ENCODE measurements at regions not wholly inside any gene's neighbourhood (a gene's known extent, or its start where the extent isn't known, plus 50 kb on each side); places are given as distances from the start of the nearest gene placed in this dataset.
A peak's percentile ranks its signal among the peaks of the same experiment; 100 is the strongest.

GRCh38 chr10:114708084-114708483 is 50.0 kb upstream of the ABLIM1 start:
- Histone ChIP-seq H3K9ac (ENCODE audit: low read depth in 1 of 3, low read length in 3 of 3) (no peak overlapping the region), H3K36me3 (ENCODE audit: control insufficient read depth in 3 of 3, insufficient read depth in 3 of 3, low read length in 3 of 3) (no peaks in the 10 kb centered on the region), H3K27ac (ENCODE audit: low read depth, low read length) (no peak overlapping the region), H3K4me1 (ENCODE audit: control insufficient read depth in 3 of 3, insufficient read depth in 3 of 3, low read length in 3 of 3) (no peaks in the 10 kb centered on the region), H3K9me3 (ENCODE audit: control insufficient read depth in 3 of 3, low read length in 3 of 3) (no peaks in the 10 kb centered on the region), H3K27me3 (ENCODE audit: control insufficient read depth in 3 of 3, insufficient read depth in 3 of 3, low read length in 3 of 3) (no peaks in the 10 kb centered on the region), H3K4me3 (ENCODE audit: low read length in 3 of 3) (no peak overlapping the region)

GRCh38 chr10:114708717-114709335 is 50.8 kb upstream of the ABLIM1 start:
- no peak overlapping the region for H3K9ac ChIP-seq (ENCODE audit: low read depth in 1 of 3, low read length in 3 of 3)
- H3K36me3 ChIP-seq (ENCODE audit: control insufficient read depth in 3 of 3, insufficient read depth in 3 of 3, low read length in 3 of 3): no peaks in the 10 kb centered on the region
- H3K9me3 ChIP-seq (ENCODE audit: control insufficient read depth in 3 of 3, low read length in 3 of 3): no peaks in the 10 kb centered on the region
- peaks cover 0 to 2% (median 2%) of the 10 kb centered on the region in 3 donors for H3K4me1 ChIP-seq (ENCODE audit: control insufficient read depth in 3 of 3, insufficient read depth in 3 of 3, low read length in 3 of 3)
- no peaks in the 10 kb centered on the region for H3K27me3 ChIP-seq (ENCODE audit: control insufficient read depth in 3 of 3, insufficient read depth in 3 of 3, low read length in 3 of 3)
- H3K4me3 ChIP-seq (ENCODE audit: low read length in 3 of 3): no peak overlapping the region
- no peak overlapping the region for H3K27ac ChIP-seq (ENCODE audit: low read depth, low read length)

GRCh38 chr10:114709984-114710383 is 51.9 kb upstream of the ABLIM1 start:
- peaks cover 2 to 11% (median 6%) of the 10 kb centered on the region in 3 donors for H3K4me1 ChIP-seq (ENCODE audit: control insufficient read depth in 3 of 3, insufficient read depth in 3 of 3, low read length in 3 of 3)
- no peak overlapping the region for H3K9ac ChIP-seq (ENCODE audit: low read depth in 1 of 3, low read length in 3 of 3)
- no peaks in the 10 kb centered on the region for H3K9me3 ChIP-seq (ENCODE audit: control insufficient read depth in 3 of 3, low read length in 3 of 3)
- H3K36me3 ChIP-seq (ENCODE audit: control insufficient read depth in 3 of 3, insufficient read depth in 3 of 3, low read length in 3 of 3): no peaks in the 10 kb centered on the region
- H3K4me3 ChIP-seq (ENCODE audit: low read length in 3 of 3): no peak overlapping the region
- H3K27ac ChIP-seq (ENCODE audit: low read depth, low read length): no peak overlapping the region
- H3K27me3 ChIP-seq (ENCODE audit: control insufficient read depth in 3 of 3, insufficient read depth in 3 of 3, low read length in 3 of 3): no peaks in the 10 kb centered on the region

GRCh38 chr10:114711176-114711868 is 53.2 kb upstream of the ABLIM1 start:
- H3K27ac ChIP-seq (ENCODE audit: low read depth, low read length): no peak overlapping the region
- no peaks in the 10 kb centered on the region for H3K27me3 ChIP-seq (ENCODE audit: control insufficient read depth in 3 of 3, insufficient read depth in 3 of 3, low read length in 3 of 3)
- no peak overlapping the region for H3K4me3 ChIP-seq (ENCODE audit: low read length in 3 of 3)
- peaks cover 9 to 16% (median 13%) of the 10 kb centered on the region in 3 donors for H3K4me1 ChIP-seq (ENCODE audit: control insufficient read depth in 3 of 3, insufficient read depth in 3 of 3, low read length in 3 of 3)
- H3K9ac ChIP-seq (ENCODE audit: low read depth in 1 of 3, low read length in 3 of 3): no peak overlapping the region
- no peaks in the 10 kb centered on the region for H3K9me3 ChIP-seq (ENCODE audit: control insufficient read depth in 3 of 3, low read length in 3 of 3)
- no peaks in the 10 kb centered on the region for H3K36me3 ChIP-seq (ENCODE audit: control insufficient read depth in 3 of 3, insufficient read depth in 3 of 3, low read length in 3 of 3)

GRCh38 chr10:114711869-114712250 is 53.8 kb upstream of the ABLIM1 start:
- no peak overlapping the region for H3K27ac ChIP-seq (ENCODE audit: low read depth, low read length)
- peaks cover 9 to 17% (median 13%) of the 10 kb centered on the region in 3 donors for H3K4me1 ChIP-seq (ENCODE audit: control insufficient read depth in 3 of 3, insufficient read depth in 3 of 3, low read length in 3 of 3)
- no peaks in the 10 kb centered on the region for H3K36me3 ChIP-seq (ENCODE audit: control insufficient read depth in 3 of 3, insufficient read depth in 3 of 3, low read length in 3 of 3)

GRCh38 chr10:114713525-114714090 is 55.5 kb upstream of the ABLIM1 start:
- Histone ChIP-seq H3K36me3 (ENCODE audit: control insufficient read depth in 3 of 3, insufficient read depth in 3 of 3, low read length in 3 of 3) (no peaks in the 10 kb centered on the region), H3K4me1 (ENCODE audit: control insufficient read depth in 3 of 3, insufficient read depth in 3 of 3, low read length in 3 of 3) (peaks cover 9 to 18% (median 13%) of the 10 kb centered on the region in 3 donors), H3K27me3 (ENCODE audit: control insufficient read depth in 3 of 3, insufficient read depth in 3 of 3, low read length in 3 of 3) (no peaks in the 10 kb centered on the region), H3K9me3 (ENCODE audit: control insufficient read depth in 3 of 3, low read length in 3 of 3) (no peaks in the 10 kb centered on the region), H3K9ac (ENCODE audit: low read depth in 1 of 3, low read length in 3 of 3) (peak overlapping the region in 1 of 3 donors; percentile 16), H3K27ac (ENCODE audit: low read depth, low read length) (peak overlapping the region; percentile 66), H3K4me3 (ENCODE audit: low read length in 3 of 3) (no peak overlapping the region)

More at GRCh38 chr10:114711869-114712250, 53.8 kb upstream of the ABLIM1 start:
- no peak overlapping the region for H3K9ac ChIP-seq (ENCODE audit: low read depth in 1 of 3, low read length in 3 of 3)
- no peaks in the 10 kb centered on the region for H3K27me3 ChIP-seq (ENCODE audit: control insufficient read depth in 3 of 3, insufficient read depth in 3 of 3, low read length in 3 of 3)
- no peaks in the 10 kb centered on the region for H3K9me3 ChIP-seq (ENCODE audit: control insufficient read depth in 3 of 3, low read length in 3 of 3)
- H3K4me3 ChIP-seq (ENCODE audit: low read length in 3 of 3): no peak overlapping the region

- H3K9me3 ChIP-seq (ENCODE audit: control insufficient read depth in 3 of 3, low read length in 3 of 3): no peaks in the 10 kb centered on the region
- H3K4me1 ChIP-seq (ENCODE audit: control insufficient read depth in 3 of 3, insufficient read depth in 3 of 3, low read length in 3 of 3): peaks cover 9 to 19% (median 13%) of the 10 kb centered on the region in 3 donors
- H3K27me3 ChIP-seq (ENCODE audit: control insufficient read depth in 3 of 3, insufficient read depth in 3 of 3, low read length in 3 of 3): no peaks in the 10 kb centered on the region
- H3K36me3 ChIP-seq (ENCODE audit: control insufficient read depth in 3 of 3, insufficient read depth in 3 of 3, low read length in 3 of 3): no peaks in the 10 kb centered on the region
- H3K9ac ChIP-seq (ENCODE audit: low read depth in 1 of 3, low read length in 3 of 3): peak overlapping the region in 2 of 3 donors; percentile 50 to 52
- peak overlapping the region; percentile 66 for H3K27ac ChIP-seq (ENCODE audit: low read depth, low read length)
- H3K4me3 ChIP-seq (ENCODE audit: low read length in 3 of 3): peak overlapping the region in 1 of 3 donors; percentile 13
Observed at GRCh38 chr10:114714281-114714741, 56.2 kb upstream of the ABLIM1 start.

GRCh38 chr10:114715171-114715670 is 57.1 kb upstream of the ABLIM1 start:
- Histone ChIP-seq H3K9me3 (ENCODE audit: control insufficient read depth in 3 of 3, low read length in 3 of 3) (no peaks in the 10 kb centered on the region), H3K27ac (ENCODE audit: low read depth, low read length) (peak overlapping the region; percentile 60), H3K27me3 (ENCODE audit: control insufficient read depth in 3 of 3, insufficient read depth in 3 of 3, low read length in 3 of 3) (no peaks in the 10 kb centered on the region), H3K4me1 (ENCODE audit: control insufficient read depth in 3 of 3, insufficient read depth in 3 of 3, low read length in 3 of 3) (peaks cover 9 to 22% (median 13%) of the 10 kb centered on the region in 3 donors), H3K4me3 (ENCODE audit: low read length in 3 of 3) (peak overlapping the region in 1 of 3 donors; percentile 44), H3K9ac (ENCODE audit: low read depth in 1 of 3, low read length in 3 of 3) (peak overlapping the region in 1 of 3 donors; percentile 47), H3K36me3 (ENCODE audit: control insufficient read depth in 3 of 3, insufficient read depth in 3 of 3, low read length in 3 of 3) (no peaks in the 10 kb centered on the region)

- no peak overlapping the region for H3K4me3 ChIP-seq (ENCODE audit: low read length in 3 of 3)
- H3K4me1 ChIP-seq (ENCODE audit: control insufficient read depth in 3 of 3, insufficient read depth in 3 of 3, low read length in 3 of 3): peaks cover 17 to 32% (median 23%) of the 10 kb centered on the region in 3 donors
- no peak overlapping the region for H3K27ac ChIP-seq (ENCODE audit: low read depth, low read length)
- no peaks in the 10 kb centered on the region for H3K9me3 ChIP-seq (ENCODE audit: control insufficient read depth in 3 of 3, low read length in 3 of 3)
- H3K36me3 ChIP-seq (ENCODE audit: control insufficient read depth in 3 of 3, insufficient read depth in 3 of 3, low read length in 3 of 3): no peaks in the 10 kb centered on the region
- H3K27me3 ChIP-seq (ENCODE audit: control insufficient read depth in 3 of 3, insufficient read depth in 3 of 3, low read length in 3 of 3): no peaks in the 10 kb centered on the region
- H3K9ac ChIP-seq (ENCODE audit: low read depth in 1 of 3, low read length in 3 of 3): no peak overlapping the region
Observed at GRCh38 chr10:114716811-114717404, 58.8 kb upstream of the ABLIM1 start.

Data from skeletal muscle tissue (tissue), 3 donors.